Loucy (cell line): ENCODE measurements at regions not wholly inside any gene's neighbourhood (a gene's known extent, or its start where the extent isn't known, plus 50 kb on each side); places are given as distances from the start of the nearest gene placed in this dataset.

Experiments used
- H2AFZ ChIP-seq: fragments of 200-600 bp; sonication (generic); 2 replicates; pipeline ENCODE4 v1.6.0; 2016; ENCODE audit warnings: antibody characterized with exemption, mild to moderate bottlenecking, low read length, moderate library complexity
- H3F3A ChIP-seq: fragments of 200-600 bp; 2 replicates; pipeline ENCODE4 v1.6.0; 2016; ENCODE audit warnings: antibody characterized with exemption, low read depth, mild to moderate bottlenecking
- H3K27me3 ChIP-seq: fragments of 200-600 bp; sonication (generic); 2 replicates; pipeline ENCODE4 v1.6.1; 2014; ENCODE audit warnings: low read length, mild to moderate bottlenecking; ENCODE audit not compliant: insufficient read depth, poor library complexity, severe bottlenecking
- H3K36me3 ChIP-seq: fragments of 200-600 bp; sonication (generic); 2 replicates; pipeline ENCODE4 v1.6.1; 2016; ENCODE audit warnings: low read length; ENCODE audit not compliant: insufficient read depth
- H3K4me1 ChIP-seq: fragments of 200-600 bp; sonication (generic); 2 replicates; pipeline ENCODE4 v1.5.1; 2014; ENCODE audit warnings: low read length, mild to moderate bottlenecking; ENCODE audit not compliant: insufficient read depth, poor library complexity, severe bottlenecking
- H3K4me2 ChIP-seq: fragments of 200-600 bp; sonication (generic); 2 replicates; pipeline ENCODE4 v1.6.0; 2014; ENCODE audit warnings: antibody characterized with exemption, low read length, low read depth, mild to moderate bottlenecking; ENCODE audit not compliant: poor library complexity, severe bottlenecking
- H3K4me3 ChIP-seq: fragments of 200-600 bp; sonication (generic); 2 replicates; pipeline ENCODE4 v1.5.1; 2014; ENCODE audit warnings: low read length, mild to moderate bottlenecking, mixed read lengths; ENCODE audit not compliant: poor library complexity, severe bottlenecking
- H3K79me2 ChIP-seq: fragments of 200-600 bp; sonication (generic); 2 replicates; pipeline ENCODE4 v1.6.1; 2014; ENCODE audit warnings: low read length; ENCODE audit not compliant: insufficient read depth
- H3K9ac ChIP-seq: fragments of 200-600 bp; sonication (generic); 2 replicates; pipeline ENCODE4 v1.6.0; 2014; ENCODE audit warnings: mild to moderate bottlenecking, low read depth, low read length, moderate library complexity; ENCODE audit not compliant: poor library complexity, severe bottlenecking
- H3K9me2 ChIP-seq: fragments of 200-600 bp; sonication (generic); replicated peaks from 2 replicates; pipeline ENCODE4 v1.6.1; 2016; ENCODE audit warnings: low read depth, low read length, mixed read lengths
- H3K9me3 ChIP-seq: fragments of 200-600 bp; sonication (generic); 2 replicates; pipeline ENCODE4 v1.6.1; 2014; ENCODE audit warnings: mild to moderate bottlenecking, antibody characterized with exemption, low read length, low read depth; ENCODE audit not compliant: insufficient read depth
- H4K20me1 ChIP-seq: fragments of 200-600 bp; sonication (generic); 2 replicates; pipeline ENCODE4 v1.6.0; 2014; ENCODE audit warnings: antibody characterized with exemption, low read length, mild to moderate bottlenecking; ENCODE audit not compliant: insufficient read depth, poor library complexity, severe bottlenecking
- EZH2phosphoT487 ChIP-seq: fragments of 200-600 bp; IDR thresholded peaks from 2 replicates; pipeline ENCODE4 v1.6.1; 2018; ENCODE audit warnings: antibody characterized with exemption, mild to moderate bottlenecking, moderate library complexity, borderline replicate concordance
- TF ChIP-seq, protein P1 (sequence below): fragments of 200-600 bp; sonication (generic); conservative IDR thresholded peaks from 2 replicates; pipeline ENCODE4 v1.5.1; 2014; ENCODE audit warnings: mild to moderate bottlenecking, antibody characterized with exemption, low read length

DNA sequence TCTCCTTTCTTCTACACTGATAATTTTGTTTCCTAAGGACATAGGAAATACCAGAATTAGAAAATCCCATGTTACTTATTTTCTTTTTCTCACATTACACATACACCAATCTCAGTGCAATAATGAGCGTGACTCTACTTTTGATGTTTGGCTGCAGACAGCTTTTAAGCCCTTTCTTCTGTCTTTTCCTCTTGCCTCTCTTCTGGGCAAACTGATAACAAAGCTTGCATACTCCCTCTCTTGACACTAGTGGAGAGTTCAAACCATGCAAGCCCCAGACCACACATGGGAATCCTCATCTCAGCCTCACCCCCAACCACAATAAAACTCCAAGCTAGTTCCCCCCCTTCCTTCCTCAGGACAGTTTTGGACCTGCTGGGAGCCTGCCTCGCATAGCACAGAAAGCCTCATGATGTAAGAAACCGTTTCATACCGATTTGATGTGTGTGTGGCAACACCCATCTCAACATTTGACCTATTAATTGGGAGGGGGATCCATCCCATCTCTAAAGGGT, 161.9 kb downstream of the EMP1 start:
- Histone ChIP-seq H3F3A (no peaks in the 10 kb centered on the region), H3K4me2 (no peak overlapping the region), H3K9me2 (no peaks in the 10 kb centered on the region), H3K4me1 (no peaks in the 10 kb centered on the region), H3K27me3 (no peaks in the 10 kb centered on the region), H3K36me3 (no peaks in the 10 kb centered on the region), H2AFZ (no peak overlapping the region), H3K9me3 (no peaks in the 10 kb centered on the region), H3K9ac (no peak overlapping the region), H3K4me3 (no peak overlapping the region), H3K79me2 (no peaks in the 10 kb centered on the region), H4K20me1 (no peaks in the 10 kb centered on the region)
- no peak for TF ChIP-seq EZH2phosphoT487
- TF ChIP-seq, protein P1, sequence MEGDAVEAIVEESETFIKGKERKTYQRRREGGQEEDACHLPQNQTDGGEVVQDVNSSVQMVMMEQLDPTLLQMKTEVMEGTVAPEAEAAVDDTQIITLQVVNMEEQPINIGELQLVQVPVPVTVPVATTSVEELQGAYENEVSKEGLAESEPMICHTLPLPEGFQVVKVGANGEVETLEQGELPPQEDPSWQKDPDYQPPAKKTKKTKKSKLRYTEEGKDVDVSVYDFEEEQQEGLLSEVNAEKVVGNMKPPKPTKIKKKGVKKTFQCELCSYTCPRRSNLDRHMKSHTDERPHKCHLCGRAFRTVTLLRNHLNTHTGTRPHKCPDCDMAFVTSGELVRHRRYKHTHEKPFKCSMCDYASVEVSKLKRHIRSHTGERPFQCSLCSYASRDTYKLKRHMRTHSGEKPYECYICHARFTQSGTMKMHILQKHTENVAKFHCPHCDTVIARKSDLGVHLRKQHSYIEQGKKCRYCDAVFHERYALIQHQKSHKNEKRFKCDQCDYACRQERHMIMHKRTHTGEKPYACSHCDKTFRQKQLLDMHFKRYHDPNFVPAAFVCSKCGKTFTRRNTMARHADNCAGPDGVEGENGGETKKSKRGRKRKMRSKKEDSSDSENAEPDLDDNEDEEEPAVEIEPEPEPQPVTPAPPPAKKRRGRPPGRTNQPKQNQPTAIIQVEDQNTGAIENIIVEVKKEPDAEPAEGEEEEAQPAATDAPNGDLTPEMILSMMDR: no peak

DNA sequence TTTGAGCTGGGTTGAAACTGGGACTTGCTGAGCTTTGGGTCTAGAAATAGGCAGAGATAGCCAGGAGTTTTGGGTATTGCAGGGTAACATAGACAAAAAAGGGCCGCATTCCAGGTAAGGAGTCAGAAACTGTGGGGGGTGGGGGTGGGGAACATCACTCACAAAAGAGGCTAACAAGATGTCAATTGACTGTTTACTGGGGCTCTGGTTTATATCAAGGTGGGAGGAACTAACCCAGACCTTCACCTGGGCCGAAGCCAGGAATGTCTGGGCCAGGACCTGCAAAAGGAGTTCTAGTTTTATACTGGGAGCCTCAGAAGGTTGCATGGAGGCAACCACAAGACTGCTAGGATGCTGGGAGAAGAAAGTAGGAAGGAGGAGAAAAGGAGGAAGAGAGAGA, 154.4 kb downstream of the EMP1 start:
- no peak overlapping the region for H3K4me3 ChIP-seq
- no peaks in the 10 kb centered on the region for H3K36me3 ChIP-seq
- no peaks in the 10 kb centered on the region for H4K20me1 ChIP-seq
- H3K4me2 ChIP-seq: no peak overlapping the region
- no peaks in the 10 kb centered on the region for H3K79me2 ChIP-seq
- no peaks in the 10 kb centered on the region for H3K9me3 ChIP-seq
- no peaks in the 10 kb centered on the region for H3F3A ChIP-seq
- no peaks in the 10 kb centered on the region for H3K9me2 ChIP-seq
- H3K4me1 ChIP-seq: no peaks in the 10 kb centered on the region
- TF ChIP-seq, protein P1: no peak
- TF ChIP-seq EZH2phosphoT487: no peak
- H2AFZ ChIP-seq: no peak overlapping the region
- no peak overlapping the region for H3K9ac ChIP-seq
- H3K27me3 ChIP-seq: no peaks in the 10 kb centered on the region

DNA sequence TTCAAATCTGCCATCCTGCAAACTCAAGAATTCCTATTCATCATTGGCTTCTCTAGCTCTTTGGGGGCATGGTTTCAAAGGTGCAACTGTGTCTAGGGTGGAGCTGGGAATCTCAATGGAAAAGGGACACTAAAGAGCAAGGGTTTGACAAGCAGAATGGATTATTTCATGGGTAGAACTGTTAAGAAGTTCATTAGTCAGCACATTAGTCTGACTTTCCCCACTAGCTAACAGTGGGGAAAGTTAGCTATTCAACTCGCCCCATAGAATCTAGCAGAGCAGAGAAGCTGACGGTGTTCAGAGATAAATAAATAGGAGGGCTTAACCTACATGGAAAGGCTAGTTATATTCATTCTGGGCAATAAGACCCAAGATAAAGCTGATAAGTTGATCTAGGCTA, 153.9 kb downstream of the EMP1 start:
- no peak for TF ChIP-seq EZH2phosphoT487
- TF ChIP-seq, protein P1: no peak
- no peaks in the 10 kb centered on the region for H3K9me3 ChIP-seq
- H3K4me3 ChIP-seq: no peak overlapping the region
- no peaks in the 10 kb centered on the region for H3K36me3 ChIP-seq
- H3K9ac ChIP-seq: no peak overlapping the region
- H3K9me2 ChIP-seq: no peaks in the 10 kb centered on the region
- H2AFZ ChIP-seq: no peak overlapping the region
- no peaks in the 10 kb centered on the region for H3K4me1 ChIP-seq
- no peaks in the 10 kb centered on the region for H4K20me1 ChIP-seq
- H3F3A ChIP-seq: no peaks in the 10 kb centered on the region
- H3K79me2 ChIP-seq: no peaks in the 10 kb centered on the region
- H3K4me2 ChIP-seq: no peak overlapping the region
- H3K27me3 ChIP-seq: no peaks in the 10 kb centered on the region
